ENCODE measurements at regions not wholly inside any gene's neighbourhood (a gene's known extent, or its start where the extent isn't known, plus 50 kb on each side); places are given as distances from the start of the nearest gene placed in this dataset.
"Not testable (repeated sequence)": the region's sequence is repeated elsewhere in the genome, so short reads cannot be mapped to it uniquely, and the experiment has no call there.

DNA sequence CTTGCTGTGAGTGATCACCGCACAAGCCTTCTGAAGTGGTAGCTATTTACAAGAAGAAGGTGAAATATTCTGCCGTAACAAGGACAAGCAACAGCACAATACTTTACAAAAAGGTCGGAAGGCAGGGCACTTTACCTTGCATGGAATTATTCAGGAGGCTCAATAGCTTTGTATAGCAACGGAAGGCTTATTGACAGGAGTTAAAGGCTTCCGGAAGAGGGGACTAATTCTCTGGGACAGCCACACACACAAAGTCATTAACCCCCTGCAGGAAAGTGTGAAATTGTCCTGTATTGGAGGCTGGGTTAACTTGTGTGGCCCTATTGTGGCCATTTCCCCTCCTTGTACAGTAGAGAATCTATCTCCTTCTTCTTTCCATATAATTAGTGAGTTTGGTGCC, 199.3 kb upstream of the SEMA6A start:
- no peak for DNase-seq (ENCODE audit: low read depth)

- DNase-seq (ENCODE audit: low read depth): no peak
Observed at GRCh38 chr5:116772806-116773205, 198.2 kb upstream of the SEMA6A start.

DNA sequence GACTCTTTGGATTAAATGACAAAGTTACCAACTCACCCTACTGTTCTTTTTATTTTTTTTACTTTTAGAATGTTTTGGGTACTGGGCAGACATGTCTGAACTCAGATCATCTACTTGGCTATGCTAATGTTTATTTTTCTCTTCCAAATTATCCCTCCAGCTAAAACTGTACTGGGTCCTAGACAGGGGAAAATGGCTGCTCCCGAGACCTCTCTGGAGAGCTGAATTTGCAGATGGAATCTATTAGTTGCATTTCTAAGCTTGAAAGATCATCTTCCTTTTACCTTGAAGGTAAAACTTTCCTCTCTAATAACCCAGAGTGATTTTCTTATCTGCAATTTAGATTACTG, 197.5 kb upstream of the SEMA6A start:
- DNase-seq (ENCODE audit: low read depth): no peak

- no peak for DNase-seq (ENCODE audit: low read depth)
Observed at GRCh38 chr5:116771466-116772151, 197.0 kb upstream of the SEMA6A start.

DNA sequence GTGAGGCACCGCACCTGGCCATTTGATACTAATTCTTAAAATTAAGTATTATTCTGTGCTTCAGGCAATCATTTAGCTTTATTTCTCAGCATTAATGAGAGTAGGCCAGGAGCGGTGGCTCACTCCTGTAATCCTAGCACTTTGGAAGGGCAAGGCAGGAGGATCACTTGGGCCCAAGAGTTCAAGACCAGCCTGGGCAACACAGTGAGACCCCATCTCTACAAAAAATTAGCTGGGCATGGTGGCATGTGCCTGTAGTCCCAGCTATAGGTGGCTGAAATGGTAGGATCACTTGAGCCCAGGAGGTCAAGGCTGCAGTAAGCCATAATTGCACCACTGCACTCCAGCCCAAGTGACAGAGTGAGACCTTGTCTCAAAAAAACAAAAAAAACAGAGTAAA, 195.3 kb upstream of the SEMA6A start:
- not testable (repeated sequence) for DNase-seq (ENCODE audit: low read depth)

GRCh38 chr5:116769470-116769869, 194.8 kb upstream of the SEMA6A start:
- DNase-seq (ENCODE audit: low read depth): no peak

- DNase-seq (ENCODE audit: low read depth): no peak
Observed at GRCh38 chr5:116766470-116766947, 191.9 kb upstream of the SEMA6A start.

GRCh38 chr5:116765441-116765840, 190.8 kb upstream of the SEMA6A start:
- no peak for DNase-seq (ENCODE audit: low read depth)

DNA sequence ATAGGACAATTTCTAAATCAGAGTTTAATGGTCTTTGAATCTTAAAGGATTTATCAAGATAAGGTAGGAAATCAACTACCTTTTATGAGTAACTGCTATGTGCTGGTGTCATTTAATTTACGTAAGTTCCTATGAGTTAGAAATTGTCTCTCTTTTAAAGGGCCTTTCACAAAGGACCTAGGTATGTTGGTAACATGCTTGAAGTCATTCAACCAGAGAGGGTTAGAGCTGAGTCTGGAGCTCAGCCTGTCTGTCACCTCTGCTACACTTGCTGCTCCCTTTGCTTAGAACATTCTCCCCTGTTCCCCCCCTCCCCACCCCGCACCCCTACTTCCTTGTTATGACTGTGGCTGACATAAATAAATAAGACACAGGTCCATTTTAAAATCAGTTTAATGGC, 190.3 kb upstream of the SEMA6A start:
- no peak for DNase-seq (ENCODE audit: low read depth)

DNA sequence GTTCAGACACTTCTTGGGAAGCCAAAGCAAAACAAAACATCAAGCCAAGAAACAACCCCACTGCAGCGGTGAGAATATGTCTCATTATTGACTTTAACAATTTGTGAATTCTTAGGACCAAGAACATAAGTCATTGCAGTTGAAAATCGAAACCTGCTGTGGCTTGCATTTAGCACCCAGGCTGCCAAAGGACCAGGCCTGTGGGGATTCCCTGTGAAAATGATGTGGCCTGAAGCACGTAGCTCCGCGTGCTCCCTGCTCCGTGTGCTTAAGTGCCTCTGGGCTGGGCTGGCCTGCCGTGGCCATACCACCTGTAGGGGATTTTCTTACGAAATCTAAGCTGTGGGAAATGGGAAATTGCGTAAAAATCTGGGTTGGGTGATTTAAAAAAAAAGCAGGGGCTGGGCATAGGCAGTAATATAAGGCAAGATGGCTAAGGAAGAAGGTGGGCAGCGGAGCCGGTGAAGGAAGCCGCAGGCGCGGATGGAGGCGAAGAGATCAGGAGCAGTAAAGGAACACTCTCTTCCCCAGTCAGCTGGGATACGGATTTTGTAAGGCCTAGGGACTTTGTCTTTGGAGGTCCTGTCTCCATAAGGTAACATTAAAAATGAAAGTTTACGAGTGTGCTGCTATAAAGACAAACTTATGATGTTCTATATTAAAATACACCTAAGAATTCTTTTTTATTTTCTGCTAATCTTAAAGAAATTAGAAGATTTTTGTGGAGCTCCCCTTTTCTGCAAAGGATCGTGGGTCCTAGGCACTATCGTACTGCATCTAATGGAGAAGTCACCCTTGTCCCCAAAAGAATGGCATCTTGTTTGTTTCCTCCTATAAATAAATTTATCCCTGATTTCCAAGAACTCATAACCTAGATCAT, 189.6 kb upstream of the SEMA6A start:
- DNase-seq (ENCODE audit: low read depth): no peak

DNA sequence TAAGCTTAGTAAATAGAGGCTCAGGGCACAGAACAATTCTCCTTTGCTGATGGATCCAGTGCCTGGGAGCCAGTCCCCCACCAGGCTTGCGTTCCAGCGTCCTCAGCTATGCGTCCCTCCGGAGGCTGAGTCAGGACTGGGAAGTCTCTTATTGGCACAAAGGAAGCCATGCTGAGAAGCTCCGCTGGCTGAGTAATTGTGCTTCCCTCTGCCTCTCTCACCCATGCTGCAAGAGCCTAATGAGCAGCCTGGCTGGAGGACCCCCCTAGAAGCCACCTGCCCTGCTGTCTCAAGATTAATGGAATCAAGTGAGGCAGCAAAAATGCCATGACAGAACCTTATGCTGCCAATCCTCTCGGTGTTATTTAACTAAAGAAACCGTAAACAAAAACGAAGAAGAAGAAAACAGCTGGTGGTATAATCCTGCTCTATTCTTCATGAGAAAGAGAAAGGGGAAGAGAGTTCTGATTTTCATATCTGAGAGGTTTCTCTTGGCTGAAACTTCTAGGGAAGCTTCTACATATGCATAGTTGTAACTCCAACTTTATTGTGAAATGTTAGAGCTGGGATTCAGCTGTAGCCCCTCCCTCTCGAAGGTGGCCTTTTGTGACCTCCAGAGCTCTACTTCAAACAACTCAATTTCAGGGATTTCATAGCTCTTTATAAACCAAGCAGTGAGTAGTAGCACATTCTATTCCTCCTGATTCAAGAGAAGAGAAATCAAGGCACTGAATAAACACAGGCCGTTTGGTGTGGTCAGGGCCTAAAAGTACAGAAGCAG, 185.4 kb upstream of the SEMA6A start:
- no peak for DNase-seq (ENCODE audit: low read depth)

DNA sequence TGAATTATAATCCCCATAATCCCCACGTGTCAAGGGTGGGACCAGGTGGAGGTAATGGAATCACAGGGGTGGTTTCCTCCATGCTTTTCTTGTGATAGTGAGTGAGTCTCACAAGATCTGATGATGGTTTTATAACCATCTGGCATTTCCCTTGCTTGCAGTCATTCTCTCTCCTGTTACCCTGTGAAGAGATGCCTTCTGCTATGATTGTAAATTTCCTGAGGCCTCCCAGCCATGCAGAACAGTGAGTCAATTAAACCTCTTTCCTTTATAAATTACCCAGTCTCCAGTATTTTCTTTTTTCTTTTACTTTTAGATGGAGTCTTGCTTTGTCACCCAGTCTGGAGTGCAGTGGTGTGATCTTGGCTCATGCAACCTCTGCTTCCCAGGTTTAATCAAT, 182.7 kb upstream of the SEMA6A start:
- no peak for DNase-seq (ENCODE audit: low read depth)

GRCh38 chr5:116756531-116756930, 181.9 kb upstream of the SEMA6A start:
- no peak for DNase-seq (ENCODE audit: low read depth)

- DNase-seq (ENCODE audit: low read depth): no peak
Observed at GRCh38 chr5:116754556-116754955, 179.9 kb upstream of the SEMA6A start.

- DNase-seq (ENCODE audit: low read depth): no peak
Observed at GRCh38 chr5:116751684-116752083, 177.1 kb upstream of the SEMA6A start.

GRCh38 chr5:116750631-116751580, 176.3 kb upstream of the SEMA6A start:
- DNase-seq (ENCODE audit: low read depth): no peak

DNA sequence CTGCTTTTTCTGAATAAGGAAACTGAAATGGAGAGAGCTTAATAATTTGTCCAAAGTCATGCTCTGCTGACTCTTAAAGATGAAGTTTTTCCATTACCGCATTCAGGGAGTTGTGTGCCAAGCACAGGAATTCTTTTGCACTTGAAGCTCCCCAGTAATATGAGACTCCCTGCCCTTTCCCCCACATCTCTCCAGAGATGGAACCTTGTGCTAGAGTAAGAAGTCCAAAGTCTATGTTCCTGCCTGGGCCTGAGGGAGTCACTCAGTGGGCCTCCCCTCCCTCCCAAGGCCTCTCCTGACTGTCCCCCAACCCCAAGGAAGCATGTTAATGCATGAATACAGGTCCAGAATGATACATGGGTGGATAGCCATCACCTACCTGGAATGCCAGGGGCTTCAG, 173.3 kb upstream of the SEMA6A start:
- no peak for DNase-seq (ENCODE audit: low read depth)

- DNase-seq (ENCODE audit: low read depth): no peak
Observed at GRCh38 chr5:116746668-116747067, 172.0 kb upstream of the SEMA6A start.

DNA sequence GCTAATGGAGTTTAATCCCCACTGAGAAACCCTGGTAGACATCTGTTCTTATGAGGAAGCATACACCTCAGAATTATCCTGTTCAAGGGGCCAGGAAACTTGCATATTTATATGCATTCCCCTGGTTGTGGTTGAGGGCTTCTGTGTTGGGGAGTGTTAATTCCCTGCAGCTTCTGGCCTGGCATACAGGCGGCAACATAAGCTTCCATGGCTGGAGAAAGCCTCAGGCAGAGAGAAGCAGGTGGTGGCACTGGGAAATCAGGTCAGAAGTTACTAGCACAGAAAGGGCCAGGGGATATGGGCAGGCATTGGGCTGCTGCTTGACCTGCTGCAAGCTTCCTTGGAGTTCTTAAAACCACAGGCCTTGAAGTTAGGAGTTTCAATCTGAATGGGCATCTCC, 166.1 kb upstream of the SEMA6A start:
- no peak for DNase-seq (ENCODE audit: low read depth)

GRCh38 chr5:116739571-116739970, 164.9 kb upstream of the SEMA6A start:
- no peak for DNase-seq (ENCODE audit: low read depth)

DNA sequence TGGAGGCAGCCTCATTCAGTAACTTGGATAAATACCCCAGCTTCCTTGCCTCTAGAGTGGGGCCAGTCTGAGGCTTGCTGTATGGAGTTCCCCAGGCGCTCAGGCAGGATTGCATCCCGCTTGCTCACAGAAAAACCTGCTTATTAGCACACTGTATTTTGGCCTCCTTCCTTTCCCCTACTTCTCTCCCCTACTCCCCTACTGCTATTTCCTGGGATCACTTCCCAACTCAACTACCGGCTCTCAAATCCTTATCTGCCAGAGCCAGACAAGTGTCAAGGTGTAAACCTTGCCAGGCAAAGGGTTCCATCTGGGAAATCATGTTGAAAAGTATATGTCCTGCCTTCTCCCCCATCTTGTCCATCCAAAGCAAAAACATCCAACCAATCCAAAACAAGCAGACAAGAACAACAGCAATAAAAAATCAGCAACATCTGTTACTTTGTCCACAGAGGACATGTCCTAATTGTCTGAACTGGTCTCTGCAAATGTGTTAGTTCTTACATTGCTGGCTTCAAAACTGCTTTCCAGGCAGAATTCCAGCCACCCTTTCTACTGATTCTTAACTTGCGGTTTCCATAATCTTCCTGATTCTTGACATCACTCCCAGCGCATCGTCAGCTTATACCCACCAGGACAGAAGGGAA, 164.1 kb upstream of the SEMA6A start:
- DNase-seq (ENCODE audit: low read depth): no peak
